Activated CD8-positive, alpha-beta memory T cell treated with anti-CD3 and anti-CD28 coated beads for 36 hours (primary cell): ENCODE measurements at regions not wholly inside any gene's neighbourhood (a gene's known extent, or its start where the extent isn't known, plus 50 kb on each side); places are given as distances from the start of the nearest gene placed in this dataset.

ENCODE experiments used
- CTCF ChIA-PET: fragments of 350-600 bp; sonication (Branson Sonifier 250); formaldehyde crosslinking; loops from one replicate; lab custom pipeline; 2021; ENCODE audit warnings: antibody characterized with exemption; lab: Charles Lee
- POLR2A ChIA-PET: fragments of 350-600 bp; sonication (Branson Sonifier 250); formaldehyde crosslinking; loops from one replicate; lab custom pipeline; 2021; ENCODE audit warnings: antibody characterized with exemption; lab: Charles Lee

DNA sequence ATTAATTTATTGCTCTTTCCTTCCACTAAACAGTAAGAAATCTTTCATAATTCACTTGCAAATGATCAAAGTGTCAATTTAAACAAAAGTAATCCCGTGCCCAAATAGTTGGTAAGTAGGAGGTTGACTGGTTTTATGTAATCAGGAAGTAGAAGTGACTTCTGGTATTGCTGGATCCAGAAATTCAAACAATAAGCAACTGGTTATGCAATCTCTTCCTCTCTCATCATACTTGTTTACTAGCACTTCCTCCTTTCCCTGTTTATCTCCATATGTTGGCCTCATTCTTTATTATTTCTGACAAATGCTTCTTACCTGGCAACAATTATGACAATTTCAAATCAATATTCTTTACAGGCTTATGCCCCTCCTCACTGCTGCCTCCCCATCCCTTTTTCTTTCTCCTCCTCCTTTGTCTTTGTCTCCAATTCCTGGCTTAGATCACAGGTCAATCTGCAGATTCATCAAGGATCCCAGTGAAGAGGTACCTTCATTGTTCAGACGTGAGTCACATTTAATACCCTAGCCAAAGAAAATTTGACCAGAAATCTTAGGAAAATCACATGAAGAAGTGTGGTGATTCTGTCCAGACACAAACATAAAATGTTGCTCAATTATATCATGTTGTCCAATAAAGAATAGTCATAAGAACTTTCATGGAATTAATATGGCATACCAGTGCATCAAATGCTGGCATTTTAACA lies 323.2 kb upstream of the PCDH7 start:
- ChIA-PET POLR2A (no interaction called here), CTCF (no interaction called here)

GRCh38 chr4:30399476-30399875 lies 320.7 kb upstream of the PCDH7 start:
- ChIA-PET CTCF (no interaction called here), POLR2A (no interaction called here)

GRCh38 chr4:30402276-30402675 lies 317.9 kb upstream of the PCDH7 start:
- ChIA-PET POLR2A (no interaction called here), CTCF (no interaction called here)

DNA sequence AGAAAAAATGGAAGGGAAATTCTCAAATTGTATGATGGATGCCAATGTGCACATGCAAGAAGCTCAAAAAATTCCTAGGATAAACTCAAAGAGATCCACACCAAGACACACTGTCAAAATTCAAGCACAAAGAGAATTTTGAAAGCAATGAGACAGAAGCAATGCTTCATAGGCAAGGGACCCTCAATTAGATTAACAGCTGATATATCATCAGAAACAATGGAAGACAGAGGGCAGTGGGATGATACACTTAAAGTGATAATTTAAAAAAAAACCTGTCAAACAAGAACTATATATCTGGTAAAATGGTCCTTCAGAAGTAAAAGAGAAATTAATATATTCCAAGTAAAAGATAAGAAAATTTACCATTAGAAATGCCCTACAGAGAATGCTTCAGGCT lies 306.3 kb upstream of the PCDH7 start:
- POLR2A ChIA-PET, result no interaction called here
- CTCF ChIA-PET, result no interaction called here

DNA sequence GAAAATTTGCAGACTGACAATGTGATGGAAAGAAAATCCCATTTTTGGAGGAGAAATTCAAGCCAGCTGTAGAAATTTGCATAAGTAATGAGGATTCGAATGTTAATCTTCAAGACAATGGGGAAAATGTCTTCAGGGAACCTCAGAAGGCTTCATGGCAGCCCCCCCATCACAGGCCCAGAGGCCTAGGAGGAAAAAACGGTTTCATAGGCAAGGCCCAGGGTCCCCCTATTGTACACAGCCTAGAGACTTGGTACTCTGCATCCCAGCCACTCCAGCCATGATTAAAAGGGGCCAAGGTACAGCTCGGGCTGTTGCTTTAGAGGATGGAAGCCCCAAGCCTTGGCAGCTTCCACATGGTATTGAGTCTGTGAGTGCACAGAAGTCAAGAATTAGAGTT lies 303.6 kb upstream of the PCDH7 start:
- ChIA-PET CTCF (no interaction called here), POLR2A (no interaction called here)

DNA sequence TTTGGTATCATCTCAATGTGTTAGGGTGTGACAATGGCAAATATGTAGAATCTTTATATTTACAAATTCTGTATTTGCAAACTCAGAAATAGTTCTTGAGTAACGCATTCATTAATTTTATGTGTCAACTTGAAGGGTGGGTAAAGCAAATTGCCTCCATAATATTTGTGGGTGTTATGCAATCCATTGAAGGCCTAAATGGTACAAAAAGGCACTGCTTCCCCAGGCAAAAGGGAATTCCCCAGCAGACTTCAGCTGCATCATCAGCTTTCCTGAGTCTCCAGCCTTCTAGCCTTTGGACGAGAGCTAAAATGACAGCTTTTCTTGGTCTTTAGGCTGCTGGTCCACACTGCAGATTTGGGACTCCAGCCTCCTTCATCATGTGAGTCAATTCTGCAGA lies 292.2 kb upstream of the PCDH7 start:
- CTCF ChIA-PET, result no interaction called here

GRCh38 chr4:30429813-30430761 lies 290.1 kb upstream of the PCDH7 start:
- ChIA-PET CTCF (no interaction called here), POLR2A (no interaction called here)

More for the DNA sequence above, 292.2 kb upstream of the PCDH7 start:
- POLR2A ChIA-PET, result no interaction called here

DNA sequence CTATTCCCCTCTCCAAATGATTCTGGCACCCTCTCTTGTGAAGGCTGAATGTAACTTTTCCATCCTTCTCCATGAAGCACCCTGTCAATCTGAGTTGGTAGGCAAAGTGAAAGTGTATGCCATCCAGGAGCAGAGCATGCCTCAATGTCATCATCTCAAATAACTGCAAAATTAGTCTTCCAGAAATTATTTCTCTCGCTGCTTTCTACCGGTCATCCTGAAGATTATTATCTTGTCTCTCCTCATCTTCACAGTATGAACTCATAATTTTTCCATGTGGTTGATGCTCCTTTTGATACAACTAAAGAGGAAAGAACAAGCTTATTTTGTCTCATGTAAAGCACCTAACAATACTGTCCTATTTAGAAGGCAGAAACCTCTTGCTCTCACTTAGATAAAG lies 285.5 kb upstream of the PCDH7 start:
- CTCF ChIA-PET, result no interaction called here
- POLR2A ChIA-PET, result no interaction called here

GRCh38 chr4:30436394-30436793 lies 283.8 kb upstream of the PCDH7 start:
- ChIA-PET POLR2A (no interaction called here), CTCF (no interaction called here)

- ChIA-PET POLR2A (no interaction called here), CTCF (no interaction called here)
These were observed 282.9 kb upstream of the PCDH7 start for GRCh38 chr4:30437316-30437715.

DNA sequence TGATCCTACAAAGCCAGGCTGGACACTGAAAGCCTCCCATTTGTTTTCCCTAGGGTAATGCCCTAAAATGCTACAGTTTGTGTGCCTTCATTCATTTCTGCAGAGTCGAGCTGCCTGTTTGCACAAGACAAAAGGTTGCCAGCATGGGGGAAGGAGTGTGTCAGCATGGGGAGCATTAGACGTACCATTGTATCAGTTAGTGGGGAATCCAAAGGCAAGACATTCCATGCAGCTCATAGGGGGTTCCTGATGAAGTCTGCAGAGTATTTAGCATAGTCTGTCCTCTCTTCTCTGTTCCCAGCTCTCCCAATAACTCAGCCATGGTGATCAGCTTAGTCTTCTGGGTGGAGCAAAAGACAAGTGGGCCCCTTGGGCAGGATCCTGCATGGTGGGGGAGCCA lies 276.9 kb upstream of the PCDH7 start:
- ChIA-PET POLR2A (no interaction called here), CTCF (no interaction called here)

DNA sequence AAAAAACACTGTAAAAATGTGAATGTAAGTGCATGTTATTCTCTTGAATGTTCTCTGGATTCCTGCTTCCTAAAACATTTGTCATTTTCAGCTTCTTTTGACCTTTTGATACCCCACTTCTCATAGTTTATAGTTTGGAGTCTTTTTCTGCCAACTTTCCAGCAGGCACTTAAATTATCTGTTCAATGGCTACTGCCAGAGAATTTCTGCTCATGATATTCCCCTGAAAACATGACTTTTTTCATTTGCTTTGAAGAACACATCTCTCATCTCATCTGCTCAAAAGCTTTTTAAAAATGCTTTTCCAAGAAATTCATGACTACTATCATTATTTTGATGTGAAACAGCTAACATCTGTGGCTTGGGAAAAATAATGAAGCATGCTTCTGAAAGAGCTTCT lies 269.7 kb upstream of the PCDH7 start:
- ChIA-PET CTCF (no interaction called here), POLR2A (no interaction called here)

GRCh38 chr4:30454504-30454903 lies 265.7 kb upstream of the PCDH7 start:
- ChIA-PET POLR2A (no interaction called here), CTCF (no interaction called here)

GRCh38 chr4:30456716-30457115 lies 263.5 kb upstream of the PCDH7 start:
- CTCF ChIA-PET, result no interaction called here

GRCh38 chr4:30460818-30461217 lies 259.4 kb upstream of the PCDH7 start:
- ChIA-PET CTCF (no interaction called here), POLR2A (no interaction called here)

More at GRCh38 chr4:30456716-30457115, 263.5 kb upstream of the PCDH7 start:
- POLR2A ChIA-PET, result no interaction called here

DNA sequence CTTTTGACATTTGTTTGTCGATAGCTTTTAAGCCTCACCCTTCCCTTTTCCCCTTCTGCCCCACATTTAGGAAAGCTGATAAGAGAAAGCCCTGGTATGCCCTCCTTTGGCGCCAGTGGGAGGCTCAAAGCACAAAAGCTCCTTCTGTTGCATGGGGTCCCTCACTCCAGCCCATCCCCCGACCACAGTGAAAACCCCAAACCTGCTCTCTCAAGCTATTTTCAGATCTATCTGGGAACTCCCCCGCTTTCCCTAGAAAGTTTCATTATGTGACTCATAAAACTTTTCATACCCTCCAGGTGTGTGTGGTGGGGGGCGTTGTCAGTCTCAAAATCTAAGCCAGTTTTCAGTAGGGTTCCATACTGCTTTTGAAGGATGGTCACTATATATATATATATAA lies 259.0 kb upstream of the PCDH7 start:
- ChIA-PET CTCF (no interaction called here), POLR2A (no interaction called here)

DNA sequence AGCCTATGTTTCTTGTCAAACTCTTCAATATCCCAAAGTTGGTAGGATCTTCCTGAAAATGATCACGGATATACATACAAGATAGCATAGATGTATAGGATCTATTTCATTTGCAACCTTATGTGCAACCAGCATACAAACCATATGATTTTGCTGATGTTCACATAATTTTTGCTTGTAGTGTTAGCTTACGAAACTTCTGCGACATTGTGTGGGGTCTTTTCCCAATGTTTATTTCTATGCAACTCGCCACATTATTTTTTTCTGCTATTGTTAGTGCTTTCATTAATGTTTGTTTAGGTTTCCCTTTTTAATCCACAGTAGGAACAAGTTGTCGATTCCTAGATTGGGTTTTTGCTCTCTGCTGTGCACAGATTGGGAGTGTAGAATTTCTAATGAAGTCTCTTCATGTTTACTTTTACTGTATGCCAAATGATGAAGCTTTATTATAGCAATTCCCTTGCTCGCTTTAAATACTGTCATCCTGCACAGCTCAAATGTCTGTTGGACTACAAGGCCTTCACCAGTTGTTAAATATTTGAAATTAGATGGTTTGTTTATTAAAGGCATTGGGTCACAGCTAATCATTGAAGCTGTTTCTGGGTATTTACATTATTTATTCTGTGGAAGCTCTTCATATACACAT lies 257.6 kb upstream of the PCDH7 start:
- CTCF ChIA-PET, result no interaction called here
- POLR2A ChIA-PET, result no interaction called here

DNA sequence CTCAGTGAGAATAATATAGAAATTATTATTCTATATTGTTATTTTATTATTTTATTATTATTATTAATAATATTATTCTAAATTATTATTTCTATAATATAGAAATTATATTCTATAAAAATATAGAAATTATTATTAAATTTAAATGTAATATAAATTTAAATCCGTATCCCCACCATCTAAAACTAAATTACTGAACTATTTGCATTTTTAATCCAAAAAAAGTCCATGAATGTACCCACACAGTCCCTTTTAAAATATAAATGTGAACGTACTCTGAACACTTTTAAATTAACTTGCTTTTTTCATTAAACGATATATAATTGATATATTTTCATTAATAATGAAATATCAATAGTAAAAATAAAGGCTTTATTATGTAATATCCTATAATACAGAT lies 248.3 kb upstream of the PCDH7 start:
- ChIA-PET POLR2A (no interaction called here), CTCF (no interaction called here)

DNA sequence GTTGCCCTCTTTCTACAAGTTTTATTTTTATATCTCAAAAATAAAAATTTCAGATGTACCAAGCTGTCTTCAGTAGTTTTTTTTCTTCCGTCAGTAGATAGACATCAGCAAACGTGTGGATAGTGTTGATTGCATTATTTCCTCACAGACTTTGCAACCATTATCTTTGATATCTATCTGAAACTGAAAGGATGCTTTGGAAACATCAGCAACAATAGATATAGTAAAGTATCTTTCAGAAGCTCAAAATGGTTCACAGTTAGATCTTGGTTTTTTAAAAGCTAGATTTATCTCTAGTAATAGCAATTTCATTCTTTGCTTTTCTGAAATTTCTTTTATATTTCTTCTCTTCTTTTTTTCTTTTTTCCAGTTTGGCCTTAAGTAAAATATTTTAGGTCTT lies 246.9 kb upstream of the PCDH7 start:
- POLR2A ChIA-PET, result no interaction called here
- CTCF ChIA-PET, result no interaction called here

DNA sequence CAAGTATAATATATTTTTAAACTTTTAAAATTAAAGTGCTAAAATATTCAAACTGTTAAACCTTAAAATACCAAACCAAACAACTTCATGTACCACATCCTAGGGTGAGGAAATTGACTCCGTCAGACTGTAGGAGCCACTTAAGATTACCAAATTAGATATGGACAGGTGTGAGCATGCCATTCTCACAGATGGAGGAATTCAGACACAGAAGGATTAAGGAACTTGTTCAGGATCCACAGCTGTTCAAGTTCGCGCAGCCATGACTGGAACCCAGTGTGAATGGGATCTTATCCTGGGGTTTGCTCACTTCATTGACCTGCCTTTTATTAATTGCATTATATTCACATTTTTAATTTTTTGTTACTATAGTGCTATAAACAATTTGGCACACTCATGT lies 224.9 kb upstream of the PCDH7 start:
- POLR2A ChIA-PET, result no interaction called here
- CTCF ChIA-PET, result no interaction called here
